ENCODE measurements at regions not wholly inside any gene's neighbourhood (a gene's known extent, or its start where the extent isn't known, plus 50 kb on each side); places are given as distances from the start of the nearest gene placed in this dataset.

DNA sequence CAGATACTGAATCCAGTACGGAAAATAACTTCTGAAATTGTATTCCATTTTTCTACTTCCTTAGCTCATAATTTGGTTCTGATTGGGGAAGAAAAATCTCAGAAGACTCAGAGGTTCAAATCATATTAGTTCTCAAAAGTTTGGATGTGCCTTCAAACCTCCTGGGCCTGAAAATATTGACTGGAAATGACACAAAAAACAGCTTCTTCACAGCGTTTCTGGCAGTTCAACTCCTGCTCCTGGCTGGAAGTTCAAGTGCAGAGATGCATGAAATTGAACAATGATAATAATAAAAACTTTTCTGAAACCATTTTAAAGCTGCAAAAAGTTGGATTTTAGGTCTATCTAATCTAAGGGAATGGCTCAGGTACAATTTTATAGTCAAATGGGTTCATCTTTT is 1459.9 kb upstream of the CELF4 start (continued):
- no peak for TF ChIP-seq BRCA1 (IDR thresholded peaks at IDR 0.05; ENCODE audit: low read depth, low read length)

GRCh38 chr18:39019989-39020388 is 1454.4 kb upstream of the CELF4 start:
- ATAC-seq (no peak), FAIRE-seq (no peak), DNase-seq (ENCODE audit: low read depth, low spot score) (no peak)
- ChIA-PET SMC1A (ENCODE audit: uncharacterized antibody, unreplicated experiment) (no interaction called here), CTCF (interaction anchor here (0.6 kb wide), 1 partner anchor 25 kb away, joined by 3 read pairs; no protein-coding TSS in a partner anchor), RAD21 (ENCODE audit: unreplicated experiment) (no interaction called here), POLR2A (no interaction called here)
- H3K9ac ChIP-seq (ENCODE audit: control insufficient read depth, insufficient read depth, low read length), result no peak overlapping the region
- H3K4me3 ChIP-seq, result no peak overlapping the region
- no peaks in the 10 kb centered on the region for H3K36me3 ChIP-seq (ENCODE audit: control insufficient read depth in 2 of 2, insufficient read depth in 2 of 2, low read length in 1 of 2)
- intact Hi-C loops (cut with micrococcal nuclease; ENCODE audit: unreplicated experiment), result no loop called here
- no peaks in the 10 kb centered on the region for H4K20me1 ChIP-seq (ENCODE audit: control insufficient read depth, insufficient read depth)
- no peak overlapping the region for H3K4me2 ChIP-seq (ENCODE audit: control insufficient read depth, insufficient read depth)
- H2AFZ ChIP-seq (ENCODE audit: control insufficient read depth, low read depth, low read length), result no peak overlapping the region
- no peaks in the 10 kb centered on the region for H3K4me1 ChIP-seq (ENCODE audit: control insufficient read depth, insufficient read depth, low read length)
- no peaks in the 10 kb centered on the region for H3K27me3 ChIP-seq (replicated peaks in 1 of 2; ENCODE audit: control insufficient read depth in 2 of 2, insufficient read depth in 2 of 2, low read length in 1 of 2)
- in situ Hi-C loops (cut with MboI), result no loop called here
- H3K27ac ChIP-seq (ENCODE audit: control insufficient read depth, insufficient read depth), result no peak overlapping the region
- no peaks in the 10 kb centered on the region for H3K9me3 ChIP-seq (replicated peaks; ENCODE audit: control insufficient read depth, insufficient read depth, low read length)
- no TSS peak for BruUV-seq (replicated peaks)
- H3K79me2 ChIP-seq (ENCODE audit: control insufficient read depth, insufficient read depth, low read length), result no peaks in the 10 kb centered on the region
- WGBS (ENCODE audit: insufficient coverage, insufficient replicate concordance, low lambda C conversion rate, missing lambda C conversion rate), result 18% methylated on average over 3 of the region's 3 CpGs
- TF ChIP-seq RELA (IDR thresholded peaks at IDR 0.05; ENCODE audit: borderline replicate concordance, partially characterized antibody), result no peak
- TF ChIP-seq, protein P1, sequence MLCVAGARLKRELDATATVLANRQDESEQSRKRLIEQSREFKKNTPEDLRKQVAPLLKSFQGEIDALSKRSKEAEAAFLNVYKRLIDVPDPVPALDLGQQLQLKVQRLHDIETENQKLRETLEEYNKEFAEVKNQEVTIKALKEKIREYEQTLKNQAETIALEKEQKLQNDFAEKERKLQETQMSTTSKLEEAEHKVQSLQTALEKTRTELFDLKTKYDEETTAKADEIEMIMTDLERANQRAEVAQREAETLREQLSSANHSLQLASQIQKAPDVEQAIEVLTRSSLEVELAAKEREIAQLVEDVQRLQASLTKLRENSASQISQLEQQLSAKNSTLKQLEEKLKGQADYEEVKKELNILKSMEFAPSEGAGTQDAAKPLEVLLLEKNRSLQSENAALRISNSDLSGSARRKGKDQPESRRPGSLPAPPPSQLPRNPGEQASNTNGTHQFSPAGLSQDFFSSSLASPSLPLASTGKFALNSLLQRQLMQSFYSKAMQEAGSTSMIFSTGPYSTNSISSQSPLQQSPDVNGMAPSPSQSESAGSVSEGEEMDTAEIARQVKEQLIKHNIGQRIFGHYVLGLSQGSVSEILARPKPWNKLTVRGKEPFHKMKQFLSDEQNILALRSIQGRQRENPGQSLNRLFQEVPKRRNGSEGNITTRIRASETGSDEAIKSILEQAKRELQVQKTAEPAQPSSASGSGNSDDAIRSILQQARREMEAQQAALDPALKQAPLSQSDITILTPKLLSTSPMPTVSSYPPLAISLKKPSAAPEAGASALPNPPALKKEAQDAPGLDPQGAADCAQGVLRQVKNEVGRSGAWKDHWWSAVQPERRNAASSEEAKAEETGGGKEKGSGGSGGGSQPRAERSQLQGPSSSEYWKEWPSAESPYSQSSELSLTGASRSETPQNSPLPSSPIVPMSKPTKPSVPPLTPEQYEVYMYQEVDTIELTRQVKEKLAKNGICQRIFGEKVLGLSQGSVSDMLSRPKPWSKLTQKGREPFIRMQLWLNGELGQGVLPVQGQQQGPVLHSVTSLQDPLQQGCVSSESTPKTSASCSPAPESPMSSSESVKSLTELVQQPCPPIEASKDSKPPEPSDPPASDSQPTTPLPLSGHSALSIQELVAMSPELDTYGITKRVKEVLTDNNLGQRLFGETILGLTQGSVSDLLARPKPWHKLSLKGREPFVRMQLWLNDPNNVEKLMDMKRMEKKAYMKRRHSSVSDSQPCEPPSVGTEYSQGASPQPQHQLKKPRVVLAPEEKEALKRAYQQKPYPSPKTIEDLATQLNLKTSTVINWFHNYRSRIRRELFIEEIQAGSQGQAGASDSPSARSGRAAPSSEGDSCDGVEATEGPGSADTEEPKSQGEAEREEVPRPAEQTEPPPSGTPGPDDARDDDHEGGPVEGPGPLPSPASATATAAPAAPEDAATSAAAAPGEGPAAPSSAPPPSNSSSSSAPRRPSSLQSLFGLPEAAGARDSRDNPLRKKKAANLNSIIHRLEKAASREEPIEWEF (IDR thresholded peaks at IDR 0.05; ENCODE audit: insufficient replicate concordance, low read depth, low read length), result no peak
- no peak for TF ChIP-seq NR2C2 (IDR thresholded peaks at IDR 0.05; ENCODE audit: borderline replicate concordance, control insufficient read depth, insufficient read length, low read depth)
- no peak for TF ChIP-seq BCL3 (IDR thresholded peaks at IDR 0.05; ENCODE audit: borderline replicate concordance, insufficient read depth, low read depth, low read length, poor library complexity, severe bottlenecking)
- no peak for TF ChIP-seq BRCA1 (IDR thresholded peaks at IDR 0.05; ENCODE audit: low read depth, low read length)
- TF ChIP-seq CHD1 (IDR thresholded peaks at IDR 0.05; ENCODE audit: low read depth, low read length), result no peak
- no peak for TF ChIP-seq SKIL (IDR thresholded peaks at IDR 0.05; ENCODE audit: low read depth, poor library complexity, severe bottlenecking)
- no peak for TF ChIP-seq PKNOX1 (IDR thresholded peaks at IDR 0.05)
- no peak for TF ChIP-seq ATF3 (IDR thresholded peaks at IDR 0.05; ENCODE audit: borderline replicate concordance, extremely low read depth, low read depth, low read length)

All from GM12878 (cell line).